ENCODE measurements at regions not wholly inside any gene's neighbourhood (a gene's known extent, or its start where the extent isn't known, plus 50 kb on each side); places are given as distances from the start of the nearest gene placed in this dataset.
A peak's percentile ranks its signal among the peaks of the same experiment; 100 is the strongest.

- no peak overlapping the region for H3K9ac ChIP-seq (ENCODE audit: low read depth, low read length)
- no peaks in the 10 kb centered on the region for H4K20me1 ChIP-seq (ENCODE audit: insufficient read depth, low read length)
- H3K27ac ChIP-seq (ENCODE audit: low read length), result no peak overlapping the region
- H3K9me3 ChIP-seq (ENCODE audit: insufficient read depth, low read length, severe bottlenecking), result peaks cover 10% of the 10 kb centered on the region
- no peaks in the 10 kb centered on the region for H3K36me3 ChIP-seq (ENCODE audit: insufficient read depth, low read length)
- peak; percentile 71; the same call in 2 of the 3 replicates for ATAC-seq (ENCODE audit: insufficient read depth, low read depth)
- H3K4me2 ChIP-seq (ENCODE audit: insufficient read depth, low read length), result no peak overlapping the region
- peak overlapping the region; percentile 47; the same call in 1 of the 2 replicates for H2AFZ ChIP-seq (ENCODE audit: low read depth, low read length)
- DNase-seq, result no peak
- peaks cover 5% of the 10 kb centered on the region for H3K4me1 ChIP-seq (ENCODE audit: insufficient read depth, low read length)
- H3K4me3 ChIP-seq (ENCODE audit: low read depth in 1 of 2, low read length in 2 of 2), result no peak overlapping the region
- no peak for TF ChIP-seq CTCF (IDR thresholded peaks at IDR 0.05; ENCODE audit: borderline replicate concordance, extremely low read depth, low read length, poor library complexity, severe bottlenecking)
- no peak for TF ChIP-seq EZH2 (IDR thresholded peaks at IDR 0.05; ENCODE audit: borderline replicate concordance, low read depth, low read length, severe bottlenecking)
- no peaks in the 10 kb centered on the region for H3K27me3 ChIP-seq (ENCODE audit: insufficient read depth, low read length, poor library complexity)
- no peaks in the 10 kb centered on the region for H3K79me2 ChIP-seq (ENCODE audit: insufficient read depth, low read length)
Observed at GRCh38 chr5:163189023-163189553, 248.3 kb upstream of the CCNG1 start.

- no peak overlapping the region for H3K27ac ChIP-seq (ENCODE audit: low read length)
- TF ChIP-seq CTCF (IDR thresholded peaks at IDR 0.05; ENCODE audit: borderline replicate concordance, extremely low read depth, low read length, poor library complexity, severe bottlenecking), result no peak
- TF ChIP-seq EZH2 (IDR thresholded peaks at IDR 0.05; ENCODE audit: borderline replicate concordance, low read depth, low read length, severe bottlenecking), result no peak
- no peaks in the 10 kb centered on the region for H3K27me3 ChIP-seq (ENCODE audit: insufficient read depth, low read length, poor library complexity)
- H2AFZ ChIP-seq (ENCODE audit: low read depth, low read length), result no peak overlapping the region
- no peaks in the 10 kb centered on the region for H4K20me1 ChIP-seq (ENCODE audit: insufficient read depth, low read length)
- DNase-seq, result no peak
- no peak overlapping the region for H3K4me2 ChIP-seq (ENCODE audit: insufficient read depth, low read length)
- no peak overlapping the region for H3K4me3 ChIP-seq (ENCODE audit: low read depth in 1 of 2, low read length in 2 of 2)
- H3K4me1 ChIP-seq (ENCODE audit: insufficient read depth, low read length), result peaks cover 5% of the 10 kb centered on the region
- no peak for ATAC-seq (ENCODE audit: insufficient read depth, low read depth)
- peaks cover 10% of the 10 kb centered on the region for H3K9me3 ChIP-seq (ENCODE audit: insufficient read depth, low read length, severe bottlenecking)
- H3K36me3 ChIP-seq (ENCODE audit: insufficient read depth, low read length), result no peaks in the 10 kb centered on the region
- no peaks in the 10 kb centered on the region for H3K79me2 ChIP-seq (ENCODE audit: insufficient read depth, low read length)
- H3K9ac ChIP-seq (ENCODE audit: low read depth, low read length), result no peak overlapping the region
Observed at GRCh38 chr5:163190283-163190682, 247.1 kb upstream of the CCNG1 start.

GRCh38 chr5:163190784-163191183, 246.6 kb upstream of the CCNG1 start:
- Histone ChIP-seq H3K4me1 (ENCODE audit: insufficient read depth, low read length) (peaks cover 5% of the 10 kb centered on the region), H2AFZ (ENCODE audit: low read depth, low read length) (no peak overlapping the region), H3K27ac (ENCODE audit: low read length) (no peak overlapping the region), H3K79me2 (ENCODE audit: insufficient read depth, low read length) (no peaks in the 10 kb centered on the region), H3K4me3 (ENCODE audit: low read depth in 1 of 2, low read length in 2 of 2) (no peak overlapping the region), H3K27me3 (ENCODE audit: insufficient read depth, low read length, poor library complexity) (no peaks in the 10 kb centered on the region), H4K20me1 (ENCODE audit: insufficient read depth, low read length) (no peaks in the 10 kb centered on the region), H3K36me3 (ENCODE audit: insufficient read depth, low read length) (no peaks in the 10 kb centered on the region), H3K9ac (ENCODE audit: low read depth, low read length) (no peak overlapping the region), H3K4me2 (ENCODE audit: insufficient read depth, low read length) (no peak overlapping the region), H3K9me3 (ENCODE audit: insufficient read depth, low read length, severe bottlenecking) (peaks cover 9% of the 10 kb centered on the region)
- no peak for DNase-seq
- ATAC-seq (ENCODE audit: insufficient read depth, low read depth), result no peak
- TF ChIP-seq CTCF (IDR thresholded peaks at IDR 0.05; ENCODE audit: borderline replicate concordance, extremely low read depth, low read length, poor library complexity, severe bottlenecking) (no peak), EZH2 (IDR thresholded peaks at IDR 0.05; ENCODE audit: borderline replicate concordance, low read depth, low read length, severe bottlenecking) (no peak)

Measured in DND-41 (cell line).